ENCODE measurements at regions not wholly inside any gene's neighbourhood (a gene's known extent, or its start where the extent isn't known, plus 50 kb on each side); places are given as distances from the start of the nearest gene placed in this dataset.

- no peak for TF ChIP-seq CTCF (IDR thresholded peaks at IDR 0.05; ENCODE audit: low read length)
- no peak for TF ChIP-seq EZH2 (IDR thresholded peaks at IDR 0.05; ENCODE audit: borderline replicate concordance, low read length)
Observed at GRCh38 chr10:9172276-9172675, 1117.8 kb downstream of the GATA3 start.
